Progenitor cell of endocrine pancreas (in vitro differentiated cells): ENCODE measurements at regions not wholly inside any gene's neighbourhood (a gene's known extent, or its start where the extent isn't known, plus 50 kb on each side); places are given as distances from the start of the nearest gene placed in this dataset.

Experiments
- DNase-seq: peaks from one replicate; pipeline ENCODE4 v3.0.0; 2021; ENCODE audit warnings: low spot score; ENCODE audit not compliant: unreplicated experiment
- H3K27ac Mint-ChIP-seq: 2 replicates; pipeline ENCODE4 v1.8.0; 2021; ENCODE audit warnings: mild to moderate bottlenecking, moderate library complexity, mixed read lengths
- H3K27me3 Mint-ChIP-seq: 2 replicates; pipeline ENCODE4 v1.8.0; 2021; ENCODE audit warnings: mixed read lengths
- H3K36me3 Mint-ChIP-seq: 2 replicates; pipeline ENCODE4 v1.8.0; 2022; ENCODE audit warnings: mixed read lengths; ENCODE audit not compliant: insufficient read depth
- H3K4me1 Mint-ChIP-seq: 2 replicates; pipeline ENCODE4 v1.8.0; 2021; ENCODE audit warnings: low read depth, mixed read lengths
- H3K4me3 Mint-ChIP-seq: 2 replicates; pipeline ENCODE4 v1.8.0; 2021; ENCODE audit warnings: low read depth, mild to moderate bottlenecking, moderate library complexity, mixed read lengths
- H3K9me3 Mint-ChIP-seq: 2 replicates; pipeline ENCODE4 v1.8.0; 2021; ENCODE audit warnings: low read depth, mixed read lengths
- CTCF ChIP-seq: fragments of 200-600 bp; sonication (generic); IDR thresholded peaks from one replicate; pipeline ENCODE4 v1.5.0; 2021; ENCODE audit warnings: antibody characterized with exemption, mild to moderate bottlenecking; ENCODE audit not compliant: unreplicated experiment

GRCh38 chr10:111175787-111176186, 99.0 kb downstream of the ADRA2A start:
- H3K27me3 Mint-ChIP-seq = peaks cover 7% of the 10 kb centered on the region
- TF ChIP-seq CTCF = no peak
- H3K4me1 Mint-ChIP-seq = peaks cover 6% of the 10 kb centered on the region
- no peak for DNase-seq
- no peak overlapping the region for H3K27ac Mint-ChIP-seq
- no peaks in the 10 kb centered on the region for H3K36me3 Mint-ChIP-seq
- no peak overlapping the region for H3K4me3 Mint-ChIP-seq
- no peaks in the 10 kb centered on the region for H3K9me3 Mint-ChIP-seq

GRCh38 chr10:111177379-111177778, 100.5 kb downstream of the ADRA2A start:
- no peak for TF ChIP-seq CTCF
- Mint-ChIP-seq H3K27ac (no peak overlapping the region), H3K27me3 (peaks cover 7% of the 10 kb centered on the region), H3K4me3 (no peak overlapping the region), H3K9me3 (no peaks in the 10 kb centered on the region), H3K36me3 (no peaks in the 10 kb centered on the region), H3K4me1 (peaks cover 6% of the 10 kb centered on the region)
- DNase-seq = no peak

GRCh38 chr10:111179514-111179913, 102.7 kb downstream of the ADRA2A start:
- Mint-ChIP-seq H3K4me3 (no peak overlapping the region), H3K36me3 (no peaks in the 10 kb centered on the region), H3K9me3 (no peaks in the 10 kb centered on the region), H3K27me3 (peaks cover 7% of the 10 kb centered on the region), H3K27ac (no peak overlapping the region), H3K4me1 (peaks cover 6% of the 10 kb centered on the region)
- DNase-seq = no peak
- no peak for TF ChIP-seq CTCF

- Mint-ChIP-seq H3K27ac (no peak overlapping the region), H3K36me3 (no peaks in the 10 kb centered on the region), H3K4me3 (no peak overlapping the region), H3K9me3 (no peaks in the 10 kb centered on the region), H3K27me3 (peaks cover 34% of the 10 kb centered on the region), H3K4me1 (no peaks in the 10 kb centered on the region)
- no peak for TF ChIP-seq CTCF
- DNase-seq = no peak
Observed at GRCh38 chr10:111186358-111186757, 109.5 kb downstream of the ADRA2A start.

- Mint-ChIP-seq H3K4me1 (no peaks in the 10 kb centered on the region), H3K27me3 (peaks cover 37% of the 10 kb centered on the region), H3K27ac (no peak overlapping the region), H3K36me3 (no peaks in the 10 kb centered on the region), H3K4me3 (no peak overlapping the region), H3K9me3 (no peaks in the 10 kb centered on the region)
- TF ChIP-seq CTCF = no peak
- DNase-seq = no peak
Observed at GRCh38 chr10:111187096-111187495, 110.3 kb downstream of the ADRA2A start.
